PFSK-1 (cell line): ENCODE measurements at regions not wholly inside any gene's neighbourhood (a gene's known extent, or its start where the extent isn't known, plus 50 kb on each side); places are given as distances from the start of the nearest gene placed in this dataset.

ENCODE experiments used
- POLR2AphosphoS5 ChIP-seq: IDR thresholded peaks from 2 replicates; pipeline ENCODE4 v1.6.1; 2012; ENCODE audit warnings: low read depth, mild to moderate bottlenecking, control low read depth, low read length, moderate library complexity
- SIN3A ChIP-seq: IDR thresholded peaks from 2 replicates; pipeline ENCODE4 v1.6.1; 2012; ENCODE audit warnings: mild to moderate bottlenecking, low read length, moderate library complexity, borderline replicate concordance; ENCODE audit not compliant: insufficient read depth
- TAF1 ChIP-seq: IDR thresholded peaks from 2 replicates; pipeline ENCODE4 v1.6.1; 2012; ENCODE audit warnings: low read length, control low read depth, borderline replicate concordance; ENCODE audit not compliant: insufficient read depth
- TF ChIP-seq, protein P1 (sequence below), 2 experiments: IDR thresholded peaks; 2 replicates each; pipeline versions ENCODE4 v1.6.1 to v1.8.0; 2011 to 2012; ENCODE audit warnings: low read depth in 2 of 2, low read length in 2 of 2, control low read depth in 1 of 2, inconsistent platforms in 1 of 2, mild to moderate bottlenecking in 1 of 2, moderate library complexity in 1 of 2; ENCODE audit not compliant: insufficient read depth in 1 of 2

DNA sequence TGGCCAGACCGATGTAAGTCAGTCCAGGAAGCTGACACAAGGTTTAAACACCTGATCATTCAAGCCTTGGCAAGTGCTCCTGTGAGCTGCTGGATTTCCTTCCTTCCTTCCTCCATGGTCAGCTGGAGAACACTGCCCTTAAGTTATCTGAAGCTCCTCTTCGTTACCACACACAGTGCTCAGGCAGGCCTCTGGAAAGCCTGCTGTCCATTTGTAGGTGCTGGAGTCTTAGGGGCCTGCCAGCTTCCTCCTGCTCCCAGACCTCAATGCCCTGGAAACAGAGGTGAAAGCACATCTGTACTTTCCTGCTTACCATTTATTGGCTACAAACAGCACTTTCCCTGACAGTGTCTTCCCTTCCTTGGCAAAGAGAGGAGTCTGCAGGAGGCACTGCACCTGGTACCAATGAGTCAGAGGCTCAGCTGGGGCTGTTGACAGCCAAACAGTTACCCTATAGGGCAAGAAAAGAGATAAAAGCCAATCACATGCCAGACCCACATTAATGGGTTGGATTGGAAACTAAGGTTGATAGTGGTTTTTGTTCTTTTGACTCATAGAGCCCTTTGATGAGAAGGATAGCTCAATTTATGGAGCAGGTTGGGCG, 72.6 kb upstream of the PUM3 start:
- TF ChIP-seq POLR2AphosphoS5 (no peak), SIN3A (no peak), TAF1 (no peak)
- TF ChIP-seq, protein P1, sequence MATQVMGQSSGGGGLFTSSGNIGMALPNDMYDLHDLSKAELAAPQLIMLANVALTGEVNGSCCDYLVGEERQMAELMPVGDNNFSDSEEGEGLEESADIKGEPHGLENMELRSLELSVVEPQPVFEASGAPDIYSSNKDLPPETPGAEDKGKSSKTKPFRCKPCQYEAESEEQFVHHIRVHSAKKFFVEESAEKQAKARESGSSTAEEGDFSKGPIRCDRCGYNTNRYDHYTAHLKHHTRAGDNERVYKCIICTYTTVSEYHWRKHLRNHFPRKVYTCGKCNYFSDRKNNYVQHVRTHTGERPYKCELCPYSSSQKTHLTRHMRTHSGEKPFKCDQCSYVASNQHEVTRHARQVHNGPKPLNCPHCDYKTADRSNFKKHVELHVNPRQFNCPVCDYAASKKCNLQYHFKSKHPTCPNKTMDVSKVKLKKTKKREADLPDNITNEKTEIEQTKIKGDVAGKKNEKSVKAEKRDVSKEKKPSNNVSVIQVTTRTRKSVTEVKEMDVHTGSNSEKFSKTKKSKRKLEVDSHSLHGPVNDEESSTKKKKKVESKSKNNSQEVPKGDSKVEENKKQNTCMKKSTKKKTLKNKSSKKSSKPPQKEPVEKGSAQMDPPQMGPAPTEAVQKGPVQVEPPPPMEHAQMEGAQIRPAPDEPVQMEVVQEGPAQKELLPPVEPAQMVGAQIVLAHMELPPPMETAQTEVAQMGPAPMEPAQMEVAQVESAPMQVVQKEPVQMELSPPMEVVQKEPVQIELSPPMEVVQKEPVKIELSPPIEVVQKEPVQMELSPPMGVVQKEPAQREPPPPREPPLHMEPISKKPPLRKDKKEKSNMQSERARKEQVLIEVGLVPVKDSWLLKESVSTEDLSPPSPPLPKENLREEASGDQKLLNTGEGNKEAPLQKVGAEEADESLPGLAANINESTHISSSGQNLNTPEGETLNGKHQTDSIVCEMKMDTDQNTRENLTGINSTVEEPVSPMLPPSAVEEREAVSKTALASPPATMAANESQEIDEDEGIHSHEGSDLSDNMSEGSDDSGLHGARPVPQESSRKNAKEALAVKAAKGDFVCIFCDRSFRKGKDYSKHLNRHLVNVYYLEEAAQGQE (IDR thresholded peaks at IDR 0.05; ENCODE audit: insufficient read depth in 1 of 2, low read depth in 2 of 2, low read length in 2 of 2) = no peak
